Body of pancreas (tissue), 4 donors: ENCODE measurements at regions not wholly inside any gene's neighbourhood (a gene's known extent, or its start where the extent isn't known, plus 50 kb on each side); places are given as distances from the start of the nearest gene placed in this dataset.

Experiments
- POLR2A ChIP-seq, 3 donors: fragments of 450-650 bp; IDR thresholded peaks; one replicate each; pipeline ENCODE4 v1.6.1; 2016; ENCODE audit warnings: antibody characterized with exemption in 3 of 3, mild to moderate bottlenecking in 2 of 3
- TF ChIP-seq, protein P1 (sequence below), 7 experiments: fragments of 450-650 bp in 4 of 7; fragments of 200-600 bp in 3 of 7; sonication (generic) in 3 of 7; IDR thresholded peaks; one replicate each; pipeline ENCODE4 v1.5.1; 2016 to 2019; ENCODE audit warnings: antibody characterized with exemption in 7 of 7

DNA sequence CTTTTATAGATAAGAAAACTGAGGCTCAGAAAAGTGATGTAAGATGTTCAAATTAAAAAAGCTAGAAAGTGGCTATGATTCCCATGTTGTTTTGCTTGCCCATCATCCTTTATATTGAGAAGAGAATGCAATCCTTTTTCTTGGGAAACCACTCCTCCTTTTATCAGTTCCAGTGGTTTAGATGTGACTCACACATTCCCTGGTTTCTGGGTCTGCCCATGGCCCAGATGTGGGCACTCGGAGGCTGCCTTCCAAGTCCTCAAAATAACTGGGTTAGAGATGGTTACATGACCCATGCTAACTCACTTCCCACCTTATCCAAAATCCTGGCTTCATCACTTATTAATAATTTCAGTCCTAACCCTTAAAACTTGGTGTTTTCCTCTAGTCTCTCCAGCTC, 550.0 kb downstream of the MDFIC start:
- TF ChIP-seq POLR2A (IDR thresholded peaks at IDR 0.05), result no peak
- TF ChIP-seq, protein P1, sequence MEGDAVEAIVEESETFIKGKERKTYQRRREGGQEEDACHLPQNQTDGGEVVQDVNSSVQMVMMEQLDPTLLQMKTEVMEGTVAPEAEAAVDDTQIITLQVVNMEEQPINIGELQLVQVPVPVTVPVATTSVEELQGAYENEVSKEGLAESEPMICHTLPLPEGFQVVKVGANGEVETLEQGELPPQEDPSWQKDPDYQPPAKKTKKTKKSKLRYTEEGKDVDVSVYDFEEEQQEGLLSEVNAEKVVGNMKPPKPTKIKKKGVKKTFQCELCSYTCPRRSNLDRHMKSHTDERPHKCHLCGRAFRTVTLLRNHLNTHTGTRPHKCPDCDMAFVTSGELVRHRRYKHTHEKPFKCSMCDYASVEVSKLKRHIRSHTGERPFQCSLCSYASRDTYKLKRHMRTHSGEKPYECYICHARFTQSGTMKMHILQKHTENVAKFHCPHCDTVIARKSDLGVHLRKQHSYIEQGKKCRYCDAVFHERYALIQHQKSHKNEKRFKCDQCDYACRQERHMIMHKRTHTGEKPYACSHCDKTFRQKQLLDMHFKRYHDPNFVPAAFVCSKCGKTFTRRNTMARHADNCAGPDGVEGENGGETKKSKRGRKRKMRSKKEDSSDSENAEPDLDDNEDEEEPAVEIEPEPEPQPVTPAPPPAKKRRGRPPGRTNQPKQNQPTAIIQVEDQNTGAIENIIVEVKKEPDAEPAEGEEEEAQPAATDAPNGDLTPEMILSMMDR (IDR thresholded peaks at IDR 0.05), result no peak
